KMS-11 (cell line): ENCODE measurements at regions not wholly inside any gene's neighbourhood (a gene's known extent, or its start where the extent isn't known, plus 50 kb on each side); places are given as distances from the start of the nearest gene placed in this dataset.

Experiments used
- H2AFZ ChIP-seq: fragments of 200-600 bp; sonication (generic); 2 replicates; pipeline ENCODE4 v1.6.1; 2016; ENCODE audit warnings: antibody characterized with exemption, mixed run types, low read depth
- H3K27ac ChIP-seq: fragments of 200-600 bp; sonication (generic); 2 replicates; pipeline ENCODE4 v1.6.1; 2016; ENCODE audit warnings: mild to moderate bottlenecking, mixed run types
- H3K27me3 ChIP-seq: fragments of 200-600 bp; sonication (generic); 2 replicates; pipeline ENCODE4 v1.6.1; 2017; ENCODE audit warnings: mild to moderate bottlenecking, low read depth, mixed run types, moderate library complexity; ENCODE audit not compliant: insufficient read depth
- H3K36me3 ChIP-seq: fragments of 200-600 bp; sonication (generic); 2 replicates; pipeline ENCODE4 v1.6.1; 2017; ENCODE audit warnings: mild to moderate bottlenecking, mixed run types; ENCODE audit not compliant: insufficient read depth
- H3K4me1 ChIP-seq: fragments of 200-600 bp; sonication (generic); 2 replicates; pipeline ENCODE4 v1.6.1; 2016; ENCODE audit warnings: mild to moderate bottlenecking, low read depth, mixed run types; ENCODE audit not compliant: poor library complexity, severe bottlenecking
- H3K4me2 ChIP-seq: fragments of 200-600 bp; sonication (generic); 2 replicates; pipeline ENCODE4 v1.7.0; 2016; ENCODE audit warnings: mild to moderate bottlenecking, mixed run types
- H3K4me3 ChIP-seq: fragments of 200-600 bp; sonication (generic); IDR thresholded peaks from 2 replicates; pipeline ENCODE4 v1.6.1; 2017; ENCODE audit warnings: low read depth, low read length, mixed read lengths; ENCODE audit not compliant: insufficient read depth
- H3K79me2 ChIP-seq: fragments of 200-600 bp; sonication (generic); 2 replicates; pipeline ENCODE4 v1.6.1; 2016; ENCODE audit warnings: low read depth, mixed run types; ENCODE audit not compliant: insufficient read depth
- H3K9ac ChIP-seq: fragments of 200-600 bp; sonication (generic); 2 replicates; pipeline ENCODE4 v1.6.1; 2016; ENCODE audit warnings: mild to moderate bottlenecking, mixed run types
- H4K20me1 ChIP-seq: fragments of 200-600 bp; sonication (generic); 2 replicates; pipeline ENCODE4 v1.6.1; 2016; ENCODE audit warnings: mild to moderate bottlenecking, mixed run types; ENCODE audit not compliant: insufficient read depth
- TF ChIP-seq, protein P1 (sequence below): fragments of 200-600 bp; sonication (generic); conservative IDR thresholded peaks from 2 replicates; pipeline ENCODE4 v1.6.1; 2017; ENCODE audit warnings: low read depth, mild to moderate bottlenecking, antibody characterized with exemption, low read length, moderate library complexity, mixed read lengths

DNA sequence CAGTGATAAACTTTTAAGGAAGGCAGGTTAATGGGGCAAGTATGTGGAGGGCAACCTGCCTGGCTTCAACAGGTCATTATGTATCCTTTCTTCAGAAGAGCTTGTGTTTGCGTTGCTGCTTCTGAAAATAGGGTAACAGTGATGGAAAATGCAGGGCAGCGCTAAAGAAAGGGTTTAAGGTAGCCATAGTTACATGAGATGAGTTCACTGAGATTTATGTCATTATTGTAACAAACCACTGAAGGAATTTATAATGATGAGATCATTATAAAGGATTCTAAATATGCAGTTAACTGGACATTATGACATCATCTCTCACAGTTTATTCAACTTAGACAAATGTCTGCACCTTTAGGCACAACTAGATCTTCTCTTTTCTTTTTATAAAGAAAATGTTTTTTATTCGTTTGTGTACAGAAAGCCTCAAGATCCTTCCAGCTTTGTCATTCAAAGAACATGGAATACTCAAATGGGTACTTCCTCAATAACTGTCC is 291.6 kb upstream of the SMARCA2 start:
- Histone ChIP-seq H2AFZ (no peak overlapping the region), H3K4me3 (no peak overlapping the region), H3K79me2 (no peaks in the 10 kb centered on the region), H4K20me1 (no peaks in the 10 kb centered on the region), H3K4me2 (no peak overlapping the region), H3K27ac (no peak overlapping the region), H3K9ac (no peak overlapping the region), H3K27me3 (no peaks in the 10 kb centered on the region), H3K36me3 (no peaks in the 10 kb centered on the region), H3K4me1 (no peaks in the 10 kb centered on the region)
- TF ChIP-seq, protein P1, sequence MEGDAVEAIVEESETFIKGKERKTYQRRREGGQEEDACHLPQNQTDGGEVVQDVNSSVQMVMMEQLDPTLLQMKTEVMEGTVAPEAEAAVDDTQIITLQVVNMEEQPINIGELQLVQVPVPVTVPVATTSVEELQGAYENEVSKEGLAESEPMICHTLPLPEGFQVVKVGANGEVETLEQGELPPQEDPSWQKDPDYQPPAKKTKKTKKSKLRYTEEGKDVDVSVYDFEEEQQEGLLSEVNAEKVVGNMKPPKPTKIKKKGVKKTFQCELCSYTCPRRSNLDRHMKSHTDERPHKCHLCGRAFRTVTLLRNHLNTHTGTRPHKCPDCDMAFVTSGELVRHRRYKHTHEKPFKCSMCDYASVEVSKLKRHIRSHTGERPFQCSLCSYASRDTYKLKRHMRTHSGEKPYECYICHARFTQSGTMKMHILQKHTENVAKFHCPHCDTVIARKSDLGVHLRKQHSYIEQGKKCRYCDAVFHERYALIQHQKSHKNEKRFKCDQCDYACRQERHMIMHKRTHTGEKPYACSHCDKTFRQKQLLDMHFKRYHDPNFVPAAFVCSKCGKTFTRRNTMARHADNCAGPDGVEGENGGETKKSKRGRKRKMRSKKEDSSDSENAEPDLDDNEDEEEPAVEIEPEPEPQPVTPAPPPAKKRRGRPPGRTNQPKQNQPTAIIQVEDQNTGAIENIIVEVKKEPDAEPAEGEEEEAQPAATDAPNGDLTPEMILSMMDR: no peak

DNA sequence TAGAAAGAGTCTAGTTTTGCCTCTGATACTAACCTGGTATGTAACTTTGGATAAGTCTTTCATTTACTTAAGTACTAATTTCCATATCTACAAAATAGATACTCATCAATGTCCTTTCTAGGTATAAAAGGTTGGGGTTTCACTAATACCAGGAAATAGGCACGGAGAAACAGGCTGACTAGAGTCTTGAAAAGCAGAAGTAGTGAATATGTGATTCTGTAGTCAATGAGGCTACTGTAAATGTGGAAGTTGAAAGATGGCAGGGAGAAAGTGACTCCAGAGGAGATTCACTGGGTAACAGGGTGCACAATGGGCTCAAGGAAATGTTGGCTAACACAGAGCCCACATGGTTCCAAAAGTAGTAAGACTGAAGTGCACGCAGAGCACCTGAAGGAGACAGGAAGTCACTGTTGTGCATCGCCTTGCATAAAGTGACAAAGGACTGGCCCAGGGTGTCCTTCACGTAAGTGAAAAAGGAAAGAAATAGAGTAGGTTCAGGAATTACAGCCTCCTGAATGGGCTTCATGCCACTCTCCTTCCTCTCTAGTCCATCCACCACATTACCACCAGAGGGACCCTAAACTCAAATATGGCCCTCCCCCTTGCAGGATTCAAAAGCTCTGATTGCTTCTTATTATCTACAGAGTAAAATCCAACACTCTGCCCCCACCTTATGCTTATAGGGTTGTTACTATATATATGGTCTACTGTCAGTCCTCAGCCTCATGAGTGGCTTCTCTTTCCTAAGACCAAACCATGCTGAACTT is 288.0 kb upstream of the SMARCA2 start:
- Histone ChIP-seq H3K9ac (no peak overlapping the region), H3K36me3 (no peaks in the 10 kb centered on the region), H3K4me3 (no peak overlapping the region), H3K4me1 (no peaks in the 10 kb centered on the region), H3K4me2 (no peak overlapping the region), H2AFZ (no peak overlapping the region), H3K27me3 (no peaks in the 10 kb centered on the region), H3K27ac (no peak overlapping the region), H3K79me2 (no peaks in the 10 kb centered on the region), H4K20me1 (no peaks in the 10 kb centered on the region)
- TF ChIP-seq, protein P1: 0 out of 2 replicates have a peak, but pooled peaks have one; percentile 20

DNA sequence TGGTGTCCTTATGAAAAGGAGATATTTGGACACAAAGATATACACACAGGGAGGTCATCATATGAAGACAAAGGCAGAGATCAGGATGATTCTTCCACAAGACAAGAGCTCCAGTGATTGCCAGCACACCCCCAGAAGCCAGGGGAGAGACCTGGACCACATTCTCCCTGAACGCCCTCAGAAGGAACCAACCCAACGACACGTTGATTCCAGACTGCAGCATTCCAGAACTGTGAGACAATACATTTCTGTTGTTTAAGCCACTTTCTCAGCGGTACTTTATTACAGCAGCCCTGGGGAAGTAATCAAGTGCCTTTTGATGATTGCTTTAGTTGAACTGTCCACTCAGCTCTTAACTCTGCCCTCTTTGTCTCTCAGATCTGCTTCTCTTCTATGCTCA is 285.5 kb upstream of the SMARCA2 start:
- Histone ChIP-seq H3K4me1 (no peaks in the 10 kb centered on the region), H3K79me2 (no peaks in the 10 kb centered on the region), H3K9ac (no peak overlapping the region), H3K36me3 (no peaks in the 10 kb centered on the region), H3K4me3 (no peak overlapping the region), H3K27ac (no peak overlapping the region), H3K27me3 (no peaks in the 10 kb centered on the region), H3K4me2 (no peak overlapping the region), H2AFZ (no peak overlapping the region), H4K20me1 (no peaks in the 10 kb centered on the region)
- TF ChIP-seq, protein P1: no peak

DNA sequence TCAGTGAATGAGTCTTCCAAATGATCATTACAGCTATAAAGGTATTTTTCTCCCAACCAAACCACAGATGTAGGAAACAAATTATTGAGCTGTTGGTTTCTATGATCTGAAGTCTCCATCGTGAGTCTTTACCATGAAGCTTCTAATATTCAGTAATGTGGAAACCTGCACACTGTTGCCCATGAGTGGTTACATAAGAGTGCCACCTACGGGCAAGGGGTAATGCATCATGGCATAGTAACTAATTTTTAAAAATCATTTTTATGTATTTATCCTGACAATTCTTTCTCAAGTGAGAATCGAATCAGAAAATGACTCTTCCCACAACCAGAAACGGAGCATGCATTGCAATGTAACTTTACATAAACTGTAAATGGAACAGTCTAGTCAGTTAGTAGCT is 282.5 kb upstream of the SMARCA2 start:
- Histone ChIP-seq H3K4me2 (no peak overlapping the region), H3K27ac (no peak overlapping the region), H3K4me1 (no peaks in the 10 kb centered on the region), H4K20me1 (no peaks in the 10 kb centered on the region), H3K9ac (no peak overlapping the region), H3K4me3 (no peak overlapping the region), H2AFZ (no peak overlapping the region), H3K36me3 (no peaks in the 10 kb centered on the region), H3K27me3 (no peaks in the 10 kb centered on the region), H3K79me2 (no peaks in the 10 kb centered on the region)
- TF ChIP-seq, protein P1: peak; percentile 67
